Fibroblast of the aortic adventitia (primary cell): ENCODE measurements at regions not wholly inside any gene's neighbourhood (a gene's known extent, or its start where the extent isn't known, plus 50 kb on each side); places are given as distances from the start of the nearest gene placed in this dataset.
"Not testable (repeated sequence)": the region's sequence is repeated elsewhere in the genome, so short reads cannot be mapped to it uniquely, and the experiment has no call there.

Source experiments
- DNase-seq: peaks from one replicate; pipeline ENCODE4 v3.0.0-alpha.2; 2010; ENCODE audit warnings: low read depth
- H3K4me3 ChIP-seq: 2 replicates; pipeline ENCODE4 v1.5.1; 2011; ENCODE audit warnings: low read depth, mild to moderate bottlenecking, control low read depth, low read length, moderate library complexity
- TF ChIP-seq, protein P1 (sequence below): IDR thresholded peaks from 2 replicates; pipeline ENCODE4 v1.5.1; 2011; ENCODE audit warnings: mild to moderate bottlenecking, low read length, control low read depth, inconsistent platforms; ENCODE audit not compliant: insufficient read depth

DNA sequence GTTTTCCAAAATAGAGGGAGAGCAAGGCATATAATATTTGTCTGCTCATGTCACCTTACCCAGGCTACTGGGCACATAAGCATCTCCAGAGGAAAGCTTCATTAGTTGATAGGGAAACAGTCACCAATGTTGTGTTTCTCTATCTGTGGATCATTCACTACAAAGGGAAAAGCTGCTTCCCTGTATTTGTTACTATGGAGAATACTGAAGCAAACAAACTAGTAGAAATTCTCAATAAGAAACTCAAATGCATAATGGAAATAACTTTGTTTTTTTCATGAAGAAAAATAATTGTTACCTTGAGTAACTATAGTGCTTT is 138.2 kb downstream of the PCSK1 start:
- TF ChIP-seq, protein P1, sequence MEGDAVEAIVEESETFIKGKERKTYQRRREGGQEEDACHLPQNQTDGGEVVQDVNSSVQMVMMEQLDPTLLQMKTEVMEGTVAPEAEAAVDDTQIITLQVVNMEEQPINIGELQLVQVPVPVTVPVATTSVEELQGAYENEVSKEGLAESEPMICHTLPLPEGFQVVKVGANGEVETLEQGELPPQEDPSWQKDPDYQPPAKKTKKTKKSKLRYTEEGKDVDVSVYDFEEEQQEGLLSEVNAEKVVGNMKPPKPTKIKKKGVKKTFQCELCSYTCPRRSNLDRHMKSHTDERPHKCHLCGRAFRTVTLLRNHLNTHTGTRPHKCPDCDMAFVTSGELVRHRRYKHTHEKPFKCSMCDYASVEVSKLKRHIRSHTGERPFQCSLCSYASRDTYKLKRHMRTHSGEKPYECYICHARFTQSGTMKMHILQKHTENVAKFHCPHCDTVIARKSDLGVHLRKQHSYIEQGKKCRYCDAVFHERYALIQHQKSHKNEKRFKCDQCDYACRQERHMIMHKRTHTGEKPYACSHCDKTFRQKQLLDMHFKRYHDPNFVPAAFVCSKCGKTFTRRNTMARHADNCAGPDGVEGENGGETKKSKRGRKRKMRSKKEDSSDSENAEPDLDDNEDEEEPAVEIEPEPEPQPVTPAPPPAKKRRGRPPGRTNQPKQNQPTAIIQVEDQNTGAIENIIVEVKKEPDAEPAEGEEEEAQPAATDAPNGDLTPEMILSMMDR: no peak

DNA sequence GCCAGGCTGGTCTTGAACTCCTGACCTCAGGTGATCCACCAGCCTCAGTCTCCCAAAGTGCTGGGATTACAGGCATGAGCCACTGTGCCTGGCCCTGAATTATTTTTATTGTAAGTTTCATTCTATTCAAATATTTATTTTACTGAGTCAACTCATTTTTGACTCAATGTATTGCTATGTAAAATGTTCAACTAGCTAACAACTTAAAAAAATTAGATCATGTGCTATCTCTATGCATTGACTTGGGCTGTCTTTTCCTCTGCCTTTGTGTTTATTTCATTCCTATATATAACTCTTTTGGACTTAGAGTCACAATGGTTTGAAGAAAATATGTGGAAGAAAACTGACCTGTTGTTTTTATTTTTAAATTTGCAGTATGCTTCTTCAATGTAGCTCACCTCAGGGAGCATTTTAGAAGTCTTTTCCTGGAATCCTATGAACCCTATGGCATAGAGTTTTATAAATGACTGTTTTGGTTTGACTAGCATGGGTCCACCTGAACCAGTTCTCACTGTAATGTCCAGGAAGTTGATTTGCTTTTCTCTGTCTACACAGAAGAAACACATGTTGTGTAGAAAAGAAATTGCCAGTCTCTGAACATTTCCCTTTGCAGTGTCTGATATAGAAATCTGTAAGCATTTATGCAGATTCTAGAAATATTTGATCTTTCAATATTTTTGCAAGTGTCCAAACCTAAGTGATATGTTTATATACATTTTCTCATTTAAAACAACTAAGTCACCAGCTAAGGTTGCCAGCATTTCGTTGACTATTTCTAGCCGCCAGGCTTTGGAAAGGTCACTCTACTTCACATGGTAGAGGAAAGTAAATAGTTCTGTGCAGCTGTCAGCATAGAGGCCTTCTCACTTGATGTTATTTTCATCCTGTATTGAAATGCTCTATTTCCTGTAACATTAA is 138.8 kb downstream of the PCSK1 start:
- peak; percentile 26 for DNase-seq
- TF ChIP-seq, protein P1: no peak

More for the DNA sequence above, 138.2 kb downstream of the PCSK1 start:
- no peak overlapping the region for H3K4me3 ChIP-seq
- no peak for DNase-seq

DNA sequence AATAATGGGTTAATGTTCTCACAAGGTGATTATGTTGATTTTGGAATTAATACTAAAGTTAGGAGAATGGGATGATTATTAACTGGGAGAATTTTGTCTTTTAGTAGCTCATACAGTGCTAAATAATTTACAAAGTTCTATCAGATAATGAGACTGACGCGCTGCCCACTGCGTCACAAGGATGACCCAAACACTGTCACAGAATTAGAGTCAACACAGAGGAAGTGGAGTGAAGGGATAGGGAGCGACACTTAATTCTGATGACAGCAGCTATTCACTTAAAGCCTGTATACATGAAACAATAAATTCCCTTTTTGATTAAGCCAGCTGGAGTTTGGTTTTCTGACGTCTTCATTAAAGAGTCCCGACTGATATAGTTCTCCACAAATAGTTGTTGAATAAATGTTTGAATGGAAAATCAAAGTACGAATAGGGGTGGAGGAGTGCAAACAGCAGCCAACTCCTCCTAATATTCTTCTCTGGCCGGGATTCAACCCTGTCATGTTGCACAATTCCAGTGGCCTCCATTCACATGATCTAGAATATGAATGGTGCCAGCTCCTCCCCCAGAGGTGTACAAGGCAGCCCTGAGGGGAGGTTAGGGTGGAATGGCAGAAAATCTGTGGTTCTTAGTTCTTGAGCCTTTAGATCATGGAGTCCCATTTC is 140.3 kb downstream of the PCSK1 start:
- H3K4me3 ChIP-seq: no peak overlapping the region
- DNase-seq: peak; percentile 78
- TF ChIP-seq, protein P1: no peak

More for the DNA sequence above, 138.8 kb downstream of the PCSK1 start:
- no peak overlapping the region for H3K4me3 ChIP-seq

DNA sequence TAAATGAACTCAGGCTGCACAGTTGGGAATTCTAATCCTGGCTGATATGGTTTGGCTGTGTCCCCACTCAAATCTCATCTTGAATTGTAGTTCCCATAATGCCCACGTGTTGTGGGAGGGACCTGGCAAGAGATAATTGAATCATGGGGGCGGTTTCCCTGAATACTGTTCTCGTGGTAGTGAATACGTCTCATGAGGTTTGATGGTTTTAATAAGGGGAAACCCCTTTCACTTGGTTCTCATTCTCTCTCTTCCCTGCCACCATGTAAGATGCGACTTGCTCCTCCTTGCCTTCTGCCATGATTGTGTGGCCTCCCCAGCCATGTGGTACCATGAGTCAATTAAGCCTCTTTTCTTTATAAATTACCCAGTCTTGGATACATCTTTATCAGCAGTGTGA is 143.8 kb downstream of the PCSK1 start:
- DNase-seq, H3K4me3 ChIP-seq: not testable (repeated sequence)

DNA sequence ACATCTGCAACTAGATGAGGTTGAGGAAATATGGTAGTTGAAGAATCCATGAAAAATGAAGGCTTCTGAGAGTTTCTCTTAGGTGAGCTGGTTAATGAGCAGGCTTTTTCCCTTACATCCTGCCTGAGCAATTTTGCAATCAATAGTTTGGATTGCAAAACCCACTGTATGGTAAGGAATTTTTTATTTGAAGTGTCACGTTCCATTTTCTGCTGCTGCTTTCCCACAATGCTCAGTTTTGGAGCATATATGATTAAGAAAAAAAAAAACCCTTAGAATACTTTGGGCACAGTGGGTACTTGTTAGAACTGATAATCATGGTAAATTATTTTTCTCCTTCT is 144.2 kb downstream of the PCSK1 start:
- TF ChIP-seq, protein P1: no peak
- DNase-seq: peak; percentile 47
- no peak overlapping the region for H3K4me3 ChIP-seq

DNA sequence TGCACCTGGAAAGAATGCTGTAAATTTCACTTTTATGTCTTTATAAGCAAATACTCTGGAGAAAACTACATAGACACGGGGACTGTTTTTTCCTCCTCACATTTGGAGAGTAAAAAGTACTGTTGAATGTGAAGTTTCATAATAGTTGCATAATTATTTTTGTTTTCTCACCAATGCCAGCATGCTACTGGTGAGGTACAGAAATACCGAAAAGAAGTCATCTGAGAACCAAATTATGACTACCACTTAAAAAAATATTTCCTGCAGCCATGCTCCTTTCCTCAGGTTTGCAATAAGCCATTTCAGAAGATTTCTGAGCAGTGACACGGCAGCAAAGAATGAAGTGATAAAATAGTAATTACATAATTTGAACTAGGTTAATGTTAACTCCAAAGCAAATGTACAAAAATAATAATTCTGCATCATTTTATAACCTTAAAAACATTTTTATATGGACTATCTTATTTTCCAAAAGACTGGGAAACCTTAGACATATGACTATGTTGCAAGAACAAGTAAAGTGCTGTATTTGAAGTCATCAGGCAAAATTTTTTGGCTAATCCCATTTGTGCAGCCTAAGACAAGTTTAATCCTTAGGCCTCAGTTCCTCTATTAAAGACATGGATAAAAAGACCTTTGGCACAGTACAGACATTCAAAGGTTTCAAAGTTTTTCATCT is 144.7 kb downstream of the PCSK1 start:
- H3K4me3 ChIP-seq: no peak overlapping the region
- DNase-seq: peak; percentile 35

More for the DNA sequence above, 144.7 kb downstream of the PCSK1 start:
- TF ChIP-seq, protein P1: no peak
